Thyroid gland (tissue), 4 donors: ENCODE measurements at regions not wholly inside any gene's neighbourhood (a gene's known extent, or its start where the extent isn't known, plus 50 kb on each side); places are given as distances from the start of the nearest gene placed in this dataset.
A peak's percentile ranks its signal among the peaks of the same experiment; 100 is the strongest.

ENCODE experiments used
- DNase-seq, 2 donors: peaks; one replicate each; pipeline ENCODE4 v3.0.0-alpha.2; 2019
- H3K27ac ChIP-seq, 3 donors: fragments of 200-600 bp; sonication (generic); 1 replicate in 2 of 3; 2 replicates in 1 of 3; pipeline ENCODE4 v1.5.1; 2016 to 2019; ENCODE audit warnings: mild to moderate bottlenecking in 1 of 3, moderate library complexity in 1 of 3
- H3K27me3 ChIP-seq: fragments of 200-600 bp; sonication (generic); one replicate; pipeline ENCODE4 v1.5.1; 2019
- H3K36me3 ChIP-seq, 2 donors: fragments of 200-600 bp; sonication (generic); one replicate each; pipeline ENCODE4 v1.5.1; 2016 to 2019
- H3K4me1 ChIP-seq, 2 donors: fragments of 200-600 bp; sonication (generic); one replicate each; pipeline ENCODE4 v1.5.1; 2017 to 2019
- H3K4me3 ChIP-seq, 3 donors: fragments of 200-600 bp; sonication (generic); replicated peaks in 1 of 3; 1 replicate in 2 of 3; 2 replicates in 1 of 3; pipeline ENCODE4 v1.5.1; 2016; ENCODE audit warnings: mild to moderate bottlenecking in 1 of 3
- H3K9me3 ChIP-seq: fragments of 200-600 bp; sonication (generic); one replicate; pipeline ENCODE4 v1.5.1; 2017
- CTCF ChIP-seq, 6 experiments: fragments of 200-600 bp in 3 of 6; fragments of 450-650 bp in 3 of 6; sonication (generic) in 3 of 6; IDR thresholded peaks; one replicate each; pipeline ENCODE4 v1.5.1; 2016 to 2019; ENCODE audit warnings: antibody characterized with exemption in 6 of 6, mild to moderate bottlenecking in 2 of 6, inconsistent platforms in 1 of 6, moderate library complexity in 1 of 6
- POLR2A ChIP-seq, 2 donors: fragments of 450-650 bp; IDR thresholded peaks; one replicate each; pipeline ENCODE4 v1.6.1; 2017; ENCODE audit warnings: antibody characterized with exemption in 2 of 2, mild to moderate bottlenecking in 2 of 2, moderate library complexity in 1 of 2
- WGBS, 2 donors: methylation state at CpG; one replicate each; pipeline ENCODE4 v1.1.5; 2017; 5-methylcytosine and 5-hydroxymethylcytosine counted together
- intact Hi-C: fragments of 100-400 bp; cut with DNase I; formaldehyde crosslinking; loops from one replicate; pipeline ENCODE4 v1.15.1; 2023

- WGBS, 2 donors = 81 to 86% methylated on average over 5 of the region's 5 CpGs
- Histone ChIP-seq H3K4me3 (no peak overlapping the region), H3K36me3 (no peaks in the 10 kb centered on the region), H3K4me1 (peaks cover 8 to 16% of the 10 kb centered on the region in 2 donors), H3K27ac (peak overlapping the region in 1 of 3 donors; percentile 4), H3K27me3 (no peaks in the 10 kb centered on the region), H3K9me3 (no peaks in the 10 kb centered on the region)
- TF ChIP-seq CTCF (IDR thresholded peaks at IDR 0.05) (no peak), POLR2A (IDR thresholded peaks at IDR 0.05) (no peak)
- intact Hi-C loops = no loop called here
- no peak for DNase-seq
Measured at GRCh38 chr5:68368311-68369022, 152.9 kb downstream of the PIK3R1 start.

GRCh38 chr5:68369023-68369359 is 153.4 kb downstream of the PIK3R1 start:
- no peaks in the 10 kb centered on the region for H3K27me3 ChIP-seq
- H3K36me3 ChIP-seq = no peaks in the 10 kb centered on the region
- H3K27ac ChIP-seq = no peak overlapping the region
- TF ChIP-seq CTCF (IDR thresholded peaks at IDR 0.05) = no peak
- TF ChIP-seq POLR2A (IDR thresholded peaks at IDR 0.05) = no peak
- 14 to 20% methylated on average over 1 of the region's 1 CpG for WGBS, 2 donors
- peak; percentile 69 to 80 for DNase-seq
- H3K9me3 ChIP-seq = no peaks in the 10 kb centered on the region
- H3K4me1 ChIP-seq = peaks cover 8 to 16% of the 10 kb centered on the region in 2 donors
- no peak overlapping the region for H3K4me3 ChIP-seq
- intact Hi-C loops = no loop called here

GRCh38 chr5:68369457-68370125 is 154.0 kb downstream of the PIK3R1 start:
- intact Hi-C loops = no loop called here
- Histone ChIP-seq H3K4me3 (no peak overlapping the region), H3K36me3 (no peaks in the 10 kb centered on the region), H3K4me1 (peaks cover 8 to 16% of the 10 kb centered on the region in 2 donors), H3K27ac (no peak overlapping the region), H3K9me3 (no peaks in the 10 kb centered on the region), H3K27me3 (no peaks in the 10 kb centered on the region)
- 79 to 85% methylated on average over 7 of the region's 7 CpGs for WGBS, 2 donors
- TF ChIP-seq POLR2A (IDR thresholded peaks at IDR 0.05) = no peak
- no peak for TF ChIP-seq CTCF (IDR thresholded peaks at IDR 0.05)
- no peak for DNase-seq

- TF ChIP-seq POLR2A (IDR thresholded peaks at IDR 0.05) = no peak
- no peak for TF ChIP-seq CTCF (IDR thresholded peaks at IDR 0.05)
- DNase-seq = no peak
- H3K27me3 ChIP-seq = no peaks in the 10 kb centered on the region
- no peak overlapping the region for H3K27ac ChIP-seq
- H3K36me3 ChIP-seq = no peaks in the 10 kb centered on the region
- H3K9me3 ChIP-seq = no peaks in the 10 kb centered on the region
- no peak overlapping the region for H3K4me3 ChIP-seq
- 96 to 97% methylated on average over 2 of the region's 2 CpGs for WGBS, 2 donors
- H3K4me1 ChIP-seq = peaks cover 8 to 16% of the 10 kb centered on the region in 2 donors
- intact Hi-C loops = no loop called here
Measured at GRCh38 chr5:68370196-68370595, 154.6 kb downstream of the PIK3R1 start.

GRCh38 chr5:68371607-68372006 is 156.1 kb downstream of the PIK3R1 start:
- 78 to 88% methylated on average over 2 of the region's 2 CpGs for WGBS, 2 donors
- H3K4me3 ChIP-seq = no peak overlapping the region
- no peak overlapping the region for H3K27ac ChIP-seq
- DNase-seq = no peak
- H3K4me1 ChIP-seq = peaks cover 8 to 16% of the 10 kb centered on the region in 2 donors
- H3K9me3 ChIP-seq = no peaks in the 10 kb centered on the region
- no peak for TF ChIP-seq POLR2A (IDR thresholded peaks at IDR 0.05)
- H3K27me3 ChIP-seq = no peaks in the 10 kb centered on the region
- intact Hi-C loops = no loop called here
- H3K36me3 ChIP-seq = no peaks in the 10 kb centered on the region
